ENCODE measurements at regions not wholly inside any gene's neighbourhood (a gene's known extent, or its start where the extent isn't known, plus 50 kb on each side); places are given as distances from the start of the nearest gene placed in this dataset.

DNA sequence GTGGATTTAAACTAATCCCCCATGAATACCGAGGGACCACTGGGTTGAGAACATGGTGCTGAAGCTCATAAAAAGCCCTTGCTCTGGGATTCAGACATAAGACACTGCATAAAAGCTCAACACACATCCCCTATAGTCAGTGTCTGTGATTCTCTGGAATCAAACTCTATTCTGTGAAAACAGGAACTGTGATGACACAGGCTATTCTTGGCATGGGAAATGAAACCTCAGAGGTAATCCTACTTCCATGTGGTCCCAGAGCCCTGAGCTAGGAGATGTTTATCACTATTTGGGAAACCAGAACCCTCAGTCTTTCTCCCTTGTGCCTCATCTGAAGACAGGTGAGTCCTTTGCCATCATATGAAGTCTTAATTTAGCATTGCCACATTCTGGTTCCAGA, 135.4 kb upstream of the PRSS3 start:
- TF ChIP-seq, protein P1, sequence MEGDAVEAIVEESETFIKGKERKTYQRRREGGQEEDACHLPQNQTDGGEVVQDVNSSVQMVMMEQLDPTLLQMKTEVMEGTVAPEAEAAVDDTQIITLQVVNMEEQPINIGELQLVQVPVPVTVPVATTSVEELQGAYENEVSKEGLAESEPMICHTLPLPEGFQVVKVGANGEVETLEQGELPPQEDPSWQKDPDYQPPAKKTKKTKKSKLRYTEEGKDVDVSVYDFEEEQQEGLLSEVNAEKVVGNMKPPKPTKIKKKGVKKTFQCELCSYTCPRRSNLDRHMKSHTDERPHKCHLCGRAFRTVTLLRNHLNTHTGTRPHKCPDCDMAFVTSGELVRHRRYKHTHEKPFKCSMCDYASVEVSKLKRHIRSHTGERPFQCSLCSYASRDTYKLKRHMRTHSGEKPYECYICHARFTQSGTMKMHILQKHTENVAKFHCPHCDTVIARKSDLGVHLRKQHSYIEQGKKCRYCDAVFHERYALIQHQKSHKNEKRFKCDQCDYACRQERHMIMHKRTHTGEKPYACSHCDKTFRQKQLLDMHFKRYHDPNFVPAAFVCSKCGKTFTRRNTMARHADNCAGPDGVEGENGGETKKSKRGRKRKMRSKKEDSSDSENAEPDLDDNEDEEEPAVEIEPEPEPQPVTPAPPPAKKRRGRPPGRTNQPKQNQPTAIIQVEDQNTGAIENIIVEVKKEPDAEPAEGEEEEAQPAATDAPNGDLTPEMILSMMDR (IDR thresholded peaks at IDR 0.05; ENCODE audit: low read length), result no peak
- TF ChIP-seq EZH2phosphoT487 (IDR thresholded peaks at IDR 0.05; ENCODE audit: low read length) (no peak), EZH2 (optimal IDR thresholded peaks at IDR 0.05; ENCODE audit: low read depth, low read length) (no peak)

Measured in MM.1S (cell line).